Spleen (tissue), 3 donors: ENCODE measurements at regions not wholly inside any gene's neighbourhood (a gene's known extent, or its start where the extent isn't known, plus 50 kb on each side); places are given as distances from the start of the nearest gene placed in this dataset.

ENCODE experiments used
- POLR2A ChIP-seq, 3 donors: fragments of 450-650 bp; IDR thresholded peaks; one replicate each; pipeline ENCODE4 v1.5.1; 2017; ENCODE audit warnings: antibody characterized with exemption in 3 of 3, mild to moderate bottlenecking in 1 of 3
- POLR2AphosphoS5 ChIP-seq, 3 donors: sonication (generic); formaldehyde crosslinking; IDR thresholded peaks; one replicate each; pipeline ENCODE4 v1.5.1; 2017; ENCODE audit warnings: antibody characterized with exemption in 3 of 3

- no peak for TF ChIP-seq POLR2A (IDR thresholded peaks at IDR 0.05)
- no peak for TF ChIP-seq POLR2AphosphoS5 (IDR thresholded peaks at IDR 0.05)
Measured at GRCh38 chr11:134908583-134908982, 496.5 kb upstream of the B3GAT1 start.
